ENCODE measurements at regions not wholly inside any gene's neighbourhood (a gene's known extent, or its start where the extent isn't known, plus 50 kb on each side); places are given as distances from the start of the nearest gene placed in this dataset.

DNA sequence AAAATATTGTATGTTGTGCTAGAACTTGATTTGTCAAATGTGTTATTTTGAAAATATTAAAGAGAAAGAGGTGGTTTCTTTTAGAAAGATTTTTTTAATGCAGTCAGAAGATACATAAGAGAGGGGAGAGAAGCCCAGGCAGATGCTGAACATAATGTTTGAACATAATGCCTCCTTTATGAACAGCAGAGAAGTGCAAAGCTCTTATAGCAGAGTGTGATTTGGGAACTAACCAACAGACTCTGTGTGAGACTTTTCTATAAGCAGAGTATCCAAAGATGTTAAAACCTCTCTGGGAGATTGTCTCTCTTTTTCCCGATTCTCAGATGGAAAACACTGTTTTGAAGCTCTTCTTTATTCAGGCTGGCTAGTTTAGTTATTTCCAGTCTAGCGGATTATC, 1274.1 kb upstream of the SPRY2 start:
- H3K4me3 ChIP-seq (ENCODE audit: low read length in 2 of 2), result no peak overlapping the region
- no peaks in the 10 kb centered on the region for H3K9me3 ChIP-seq (ENCODE audit: control insufficient read depth in 1 of 2, low read length in 2 of 2)
- no peak overlapping the region for H3K4me3 Mint-ChIP-seq
- H3K4me1 ChIP-seq (ENCODE audit: insufficient read depth, low read length), result no peaks in the 10 kb centered on the region
- DNase-seq, result no peak
- ChIA-PET POLR2A (ENCODE audit: partially characterized antibody) (no interaction called here), CTCF (ENCODE audit: partially characterized antibody) (interaction anchor here (1.2 kb wide), 1 partner anchor 9 kb away, joined by 3 read pairs; no protein-coding TSS in a partner anchor)
- H3K27ac Mint-ChIP-seq, result no peak overlapping the region
- H3K27ac ChIP-seq (ENCODE audit: low read depth, low read length), result no peak overlapping the region
- no peaks in the 10 kb centered on the region for H3K4me1 Mint-ChIP-seq
- H3K36me3 Mint-ChIP-seq, result no peaks in the 10 kb centered on the region
- peaks cover 0 to 11% (median 4%) of the 10 kb centered on the region in 8 donors for H3K9me3 Mint-ChIP-seq
- no peaks in the 10 kb centered on the region for H3K27me3 ChIP-seq (ENCODE audit: insufficient read depth, low read length)
- intact Hi-C loops (cut with micrococcal nuclease), result no loop called here
- H3K27me3 Mint-ChIP-seq, result no peaks in the 10 kb centered on the region
- H3K36me3 ChIP-seq (ENCODE audit: insufficient read depth, low read length), result no peaks in the 10 kb centered on the region

DNA sequence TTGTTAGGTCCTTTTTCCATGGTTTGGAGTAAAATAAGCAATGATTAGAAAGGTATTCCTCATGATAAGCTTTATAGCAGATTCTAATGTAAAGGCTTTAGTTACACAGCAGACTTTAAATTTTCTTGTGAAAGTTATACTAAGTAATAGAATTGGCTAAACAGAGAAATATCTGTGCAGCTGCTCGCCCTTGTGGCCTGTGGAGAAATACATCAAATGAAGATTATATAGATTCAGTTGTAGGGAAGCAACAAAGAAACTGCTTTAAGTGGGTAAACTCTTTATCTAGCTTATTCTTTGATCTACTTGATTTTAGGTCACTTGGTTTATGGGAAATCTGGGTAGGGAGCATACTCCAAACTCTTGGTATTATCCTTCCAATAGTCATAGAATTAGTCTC, 1269.7 kb upstream of the SPRY2 start:
- CTCF ChIA-PET (ENCODE audit: partially characterized antibody), result no interaction called here

DNA sequence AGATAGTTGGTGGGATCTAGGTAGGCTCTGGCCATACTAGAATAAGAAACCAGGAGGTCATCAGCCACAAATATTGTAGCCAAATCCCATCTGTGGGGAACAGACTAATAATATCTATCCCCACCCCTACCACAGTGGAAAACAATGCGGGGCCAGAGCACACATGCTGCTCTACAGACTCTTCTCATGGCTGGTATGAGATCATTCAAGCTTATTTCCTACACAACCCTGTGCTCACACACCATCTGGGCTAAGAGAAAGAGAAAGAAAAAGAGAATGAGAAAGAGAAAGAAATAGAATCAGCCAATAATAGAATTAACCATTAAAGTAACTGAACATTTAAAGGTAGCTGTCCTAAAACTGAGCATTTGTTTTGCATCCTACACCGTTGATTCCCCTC, 1268.4 kb upstream of the SPRY2 start:
- no peak for DNase-seq
- CTCF ChIA-PET (ENCODE audit: partially characterized antibody), result no interaction called here
- Mint-ChIP-seq H3K36me3 (no peaks in the 10 kb centered on the region), H3K4me3 (no peak overlapping the region), H3K27ac (no peak overlapping the region), H3K9me3 (peaks cover 0 to 15% (median 2%) of the 10 kb centered on the region in 8 donors), H3K27me3 (no peaks in the 10 kb centered on the region), H3K4me1 (no peaks in the 10 kb centered on the region)
- no peaks in the 10 kb centered on the region for H3K4me1 ChIP-seq (ENCODE audit: insufficient read depth, low read length)
- intact Hi-C loops (cut with micrococcal nuclease), result no loop called here
- H3K4me3 ChIP-seq (ENCODE audit: low read length in 2 of 2), result no peak overlapping the region
- H3K27ac ChIP-seq (ENCODE audit: low read depth, low read length), result no peak overlapping the region
- no peaks in the 10 kb centered on the region for H3K36me3 ChIP-seq (ENCODE audit: insufficient read depth, low read length)
- POLR2A ChIA-PET (ENCODE audit: partially characterized antibody), result no interaction called here
- no peaks in the 10 kb centered on the region for H3K27me3 ChIP-seq (ENCODE audit: insufficient read depth, low read length)
- peaks cover 0 to 3% of the 10 kb centered on the region in 2 donors for H3K9me3 ChIP-seq (ENCODE audit: control insufficient read depth in 1 of 2, low read length in 2 of 2)

More for the DNA sequence above, 1269.7 kb upstream of the SPRY2 start:
- H3K9me3 ChIP-seq (ENCODE audit: control insufficient read depth in 1 of 2, low read length in 2 of 2), result peaks cover 0 to 3% of the 10 kb centered on the region in 2 donors
- no peaks in the 10 kb centered on the region for H3K4me1 ChIP-seq (ENCODE audit: insufficient read depth, low read length)
- no peaks in the 10 kb centered on the region for H3K36me3 ChIP-seq (ENCODE audit: insufficient read depth, low read length)
- no peak overlapping the region for H3K4me3 ChIP-seq (ENCODE audit: low read length in 2 of 2)
- H3K4me3 Mint-ChIP-seq, result no peak overlapping the region
- no peaks in the 10 kb centered on the region for H3K4me1 Mint-ChIP-seq
- H3K27ac Mint-ChIP-seq, result no peak overlapping the region
- intact Hi-C loops (cut with micrococcal nuclease), result no loop called here
- no peak overlapping the region for H3K27ac ChIP-seq (ENCODE audit: low read depth, low read length)
- no peaks in the 10 kb centered on the region for H3K27me3 Mint-ChIP-seq
- H3K36me3 Mint-ChIP-seq, result no peaks in the 10 kb centered on the region
- peaks cover 0 to 15% (median 5%) of the 10 kb centered on the region in 8 donors for H3K9me3 Mint-ChIP-seq
- DNase-seq, result no peak
- POLR2A ChIA-PET (ENCODE audit: partially characterized antibody), result no interaction called here
- no peaks in the 10 kb centered on the region for H3K27me3 ChIP-seq (ENCODE audit: insufficient read depth, low read length)

DNA sequence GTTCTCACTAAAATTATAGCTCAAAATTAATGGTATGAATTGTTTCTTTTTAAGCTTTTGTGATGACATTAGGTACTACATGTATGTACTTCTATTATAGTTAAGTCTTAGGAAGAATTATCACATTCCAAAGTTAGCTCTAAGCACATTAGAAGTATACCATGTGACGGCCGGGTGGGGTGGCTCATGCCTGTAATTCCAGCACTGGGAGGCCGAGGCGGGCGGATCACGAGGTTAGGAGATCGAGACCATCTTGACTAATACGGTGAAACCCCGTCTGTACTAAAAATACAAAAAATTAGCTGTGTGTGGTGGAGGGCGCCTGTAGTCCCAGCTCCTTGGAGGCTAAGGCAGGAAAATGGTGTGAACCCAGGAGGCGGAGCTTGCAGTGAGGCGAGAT, 1265.1 kb upstream of the SPRY2 start:
- Histone ChIP-seq H3K27ac (ENCODE audit: low read depth, low read length) (no peak overlapping the region), H3K36me3 (ENCODE audit: insufficient read depth, low read length) (no peaks in the 10 kb centered on the region), H3K4me3 (ENCODE audit: low read length in 2 of 2) (no peak overlapping the region), H3K27me3 (ENCODE audit: insufficient read depth, low read length) (no peaks in the 10 kb centered on the region), H3K4me1 (ENCODE audit: insufficient read depth, low read length) (no peaks in the 10 kb centered on the region), H3K9me3 (ENCODE audit: control insufficient read depth in 1 of 2, low read length in 2 of 2) (peaks cover 0 to 3% of the 10 kb centered on the region in 2 donors)
- no peak overlapping the region for H3K27ac Mint-ChIP-seq
- intact Hi-C loops (cut with micrococcal nuclease), result no loop called here
- no peaks in the 10 kb centered on the region for H3K27me3 Mint-ChIP-seq
- no peaks in the 10 kb centered on the region for H3K36me3 Mint-ChIP-seq
- no peak overlapping the region for H3K4me3 Mint-ChIP-seq
- peaks cover 1 to 16% (median 3%) of the 10 kb centered on the region in 8 donors for H3K9me3 Mint-ChIP-seq
- no peaks in the 10 kb centered on the region for H3K4me1 Mint-ChIP-seq
- ChIA-PET POLR2A (ENCODE audit: partially characterized antibody) (no interaction called here), CTCF (ENCODE audit: partially characterized antibody) (interaction anchor here (0.7 to 1.0 kb wide), 2 partner anchors 9 to 10 kb away, joined by 3 read pairs; no protein-coding TSS in a partner anchor)
- no peak for DNase-seq

DNA sequence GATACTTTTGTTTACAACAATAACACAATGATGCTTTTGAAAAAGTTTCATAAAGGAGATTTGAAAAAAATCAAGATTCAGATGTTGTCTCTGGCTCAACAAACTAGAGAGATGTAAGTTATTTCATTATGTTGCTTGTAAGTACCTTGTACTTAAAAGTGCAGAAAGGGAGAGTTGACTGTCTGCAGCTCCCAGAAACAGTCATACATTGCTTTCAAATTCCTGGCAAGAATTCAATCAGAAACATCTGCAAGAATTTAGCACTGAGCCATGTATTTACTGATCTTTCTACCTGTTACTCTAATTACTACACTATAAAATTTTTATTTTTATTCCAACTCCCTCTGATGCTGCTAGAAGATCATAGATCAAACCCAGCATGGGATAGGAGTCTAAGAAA, 1261.3 kb upstream of the SPRY2 start:
- H3K9me3 Mint-ChIP-seq, result peaks cover 0 to 7% (median 3%) of the 10 kb centered on the region in 8 donors
- intact Hi-C loops (cut with micrococcal nuclease), result no loop called here
- Histone ChIP-seq H3K4me3 (ENCODE audit: low read length in 2 of 2) (no peak overlapping the region), H3K27ac (ENCODE audit: low read depth, low read length) (no peak overlapping the region), H3K4me1 (ENCODE audit: insufficient read depth, low read length) (no peaks in the 10 kb centered on the region), H3K36me3 (ENCODE audit: insufficient read depth, low read length) (no peaks in the 10 kb centered on the region), H3K9me3 (ENCODE audit: control insufficient read depth in 1 of 2, low read length in 2 of 2) (peaks cover 0 to under 1% of the 10 kb centered on the region in 2 donors), H3K27me3 (ENCODE audit: insufficient read depth, low read length) (no peaks in the 10 kb centered on the region)
- H3K27me3 Mint-ChIP-seq, result no peaks in the 10 kb centered on the region
- DNase-seq, result no peak
- no peaks in the 10 kb centered on the region for H3K36me3 Mint-ChIP-seq
- POLR2A ChIA-PET (ENCODE audit: partially characterized antibody), result no interaction called here
- no peak overlapping the region for H3K27ac Mint-ChIP-seq
- CTCF ChIA-PET (ENCODE audit: partially characterized antibody), result no interaction called here
- no peak overlapping the region for H3K4me3 Mint-ChIP-seq
- no peaks in the 10 kb centered on the region for H3K4me1 Mint-ChIP-seq

DNA sequence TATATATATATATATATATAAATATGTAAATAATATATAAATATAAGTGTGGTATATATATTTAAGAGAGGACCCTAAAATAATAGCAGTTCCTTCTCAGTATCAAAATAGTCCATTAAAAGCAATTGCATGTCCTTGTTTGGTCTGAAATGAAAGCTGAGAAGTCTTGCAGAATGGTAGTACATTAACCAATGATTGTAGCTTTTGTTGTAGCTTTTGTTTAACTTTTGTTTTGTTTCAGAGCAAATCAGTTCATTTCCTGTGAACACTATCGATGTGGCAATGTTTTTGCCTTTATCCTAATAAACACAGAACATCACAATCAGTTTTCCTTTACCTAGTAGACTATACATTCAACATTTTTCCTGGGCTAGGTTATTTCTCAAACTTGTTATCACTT, 1256.2 kb upstream of the SPRY2 start:
- ChIA-PET CTCF (ENCODE audit: partially characterized antibody) (no interaction called here), POLR2A (ENCODE audit: partially characterized antibody) (no interaction called here)
- Mint-ChIP-seq H3K4me3 (no peak overlapping the region), H3K9me3 (peaks cover 1 to 10% (median 4%) of the 10 kb centered on the region in 8 donors), H3K4me1 (no peaks in the 10 kb centered on the region), H3K36me3 (no peaks in the 10 kb centered on the region), H3K27me3 (no peaks in the 10 kb centered on the region), H3K27ac (no peak overlapping the region)
- H3K36me3 ChIP-seq (ENCODE audit: insufficient read depth, low read length), result no peaks in the 10 kb centered on the region
- intact Hi-C loops (cut with micrococcal nuclease), result no loop called here
- H3K27ac ChIP-seq (ENCODE audit: low read depth, low read length), result no peak overlapping the region
- H3K9me3 ChIP-seq (ENCODE audit: control insufficient read depth in 1 of 2, low read length in 2 of 2), result no peaks in the 10 kb centered on the region
- DNase-seq, result no peak
- H3K27me3 ChIP-seq (ENCODE audit: insufficient read depth, low read length), result no peaks in the 10 kb centered on the region
- no peaks in the 10 kb centered on the region for H3K4me1 ChIP-seq (ENCODE audit: insufficient read depth, low read length)
- no peak overlapping the region for H3K4me3 ChIP-seq (ENCODE audit: low read length in 2 of 2)

DNA sequence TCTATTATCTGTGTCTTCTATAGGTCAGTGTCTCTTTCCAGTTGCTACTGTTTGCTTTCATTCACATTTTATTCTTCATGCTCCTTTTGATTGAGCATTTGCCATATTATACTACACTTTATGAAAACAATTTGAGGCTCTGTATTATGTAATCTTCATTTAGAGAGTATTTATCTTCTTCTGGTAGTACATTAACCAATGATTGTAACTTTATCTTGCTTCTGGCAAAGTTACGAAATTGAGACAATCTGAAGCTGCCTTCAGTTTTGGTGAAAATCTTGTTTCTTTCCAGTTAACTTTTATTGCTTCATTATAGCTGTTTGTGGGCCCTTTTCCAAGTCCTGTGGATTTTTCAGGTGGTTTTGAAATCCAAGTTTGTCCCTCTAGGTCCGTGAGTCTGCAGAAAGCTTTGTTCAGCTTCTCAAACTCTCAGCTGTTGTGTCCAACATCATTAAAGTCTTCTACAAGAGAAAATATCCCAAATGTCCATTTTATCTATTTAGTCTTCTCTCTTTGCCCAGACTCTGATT, 1255.4 kb upstream of the SPRY2 start:
- H3K4me3 ChIP-seq (ENCODE audit: low read length in 2 of 2), result no peak overlapping the region
- H3K27ac ChIP-seq (ENCODE audit: low read depth, low read length), result no peak overlapping the region
- Mint-ChIP-seq H3K4me3 (no peak overlapping the region), H3K36me3 (no peaks in the 10 kb centered on the region), H3K27ac (no peak overlapping the region), H3K27me3 (no peaks in the 10 kb centered on the region), H3K4me1 (no peaks in the 10 kb centered on the region), H3K9me3 (peaks cover 0 to 10% (median 6%) of the 10 kb centered on the region in 8 donors)
- no peaks in the 10 kb centered on the region for H3K27me3 ChIP-seq (ENCODE audit: insufficient read depth, low read length)
- ChIA-PET POLR2A (ENCODE audit: partially characterized antibody) (no interaction called here), CTCF (ENCODE audit: partially characterized antibody) (no interaction called here)
- H3K4me1 ChIP-seq (ENCODE audit: insufficient read depth, low read length), result no peaks in the 10 kb centered on the region
- H3K9me3 ChIP-seq (ENCODE audit: control insufficient read depth in 1 of 2, low read length in 2 of 2), result no peaks in the 10 kb centered on the region
- DNase-seq, result no peak
- intact Hi-C loops (cut with micrococcal nuclease), result no loop called here
- H3K36me3 ChIP-seq (ENCODE audit: insufficient read depth, low read length), result no peaks in the 10 kb centered on the region

Measured in CD4-positive, alpha-beta memory T cell (primary cell).